Hepatocyte (in vitro differentiated cells): ENCODE measurements at regions not wholly inside any gene's neighbourhood (a gene's known extent, or its start where the extent isn't known, plus 50 kb on each side); places are given as distances from the start of the nearest gene placed in this dataset.

Experiments used
- CTCF ChIP-seq: fragments of 200-600 bp; sonication (generic); IDR thresholded peaks from 2 replicates; pipeline ENCODE4 v1.5.1; 2016; ENCODE audit warnings: antibody characterized with exemption, mild to moderate bottlenecking; ENCODE audit not compliant: poor library complexity
- EZH2 ChIP-seq: fragments of 200-600 bp; sonication (generic); IDR thresholded peaks from 2 replicates; pipeline ENCODE4 v1.6.1; 2016; ENCODE audit warnings: antibody characterized with exemption, mild to moderate bottlenecking, borderline replicate concordance
- EZH2phosphoT487 ChIP-seq: fragments of 200-600 bp; sonication (generic); IDR thresholded peaks from one replicate; pipeline ENCODE4 v1.6.1; 2018; ENCODE audit warnings: antibody characterized with exemption, mild to moderate bottlenecking, low read depth, moderate library complexity; ENCODE audit not compliant: unreplicated experiment, severe bottlenecking

- TF ChIP-seq EZH2phosphoT487, result no peak
- no peak for TF ChIP-seq EZH2
- no peak for TF ChIP-seq CTCF
These were observed 55.8 kb upstream of the IYD start for GRCh38 chr6:150312844-150313584.
